HTR-8/SVneo (cell line): ENCODE measurements at regions not wholly inside any gene's neighbourhood (a gene's known extent, or its start where the extent isn't known, plus 50 kb on each side); places are given as distances from the start of the nearest gene placed in this dataset.
A peak's percentile ranks its signal among the peaks of the same experiment; 100 is the strongest.

ENCODE experiments used
- DNase-seq: peaks from one replicate; pipeline ENCODE4 v3.0.0; 2011; ENCODE audit warnings: low spot score, mixed read lengths; ENCODE audit not compliant: insufficient read length
- FAIRE-seq: peaks from 2 replicates; lab custom pipeline; 2011; peaks lifted over from hg19 to GRCh38; lab: Jason Lieb, UNC

DNA sequence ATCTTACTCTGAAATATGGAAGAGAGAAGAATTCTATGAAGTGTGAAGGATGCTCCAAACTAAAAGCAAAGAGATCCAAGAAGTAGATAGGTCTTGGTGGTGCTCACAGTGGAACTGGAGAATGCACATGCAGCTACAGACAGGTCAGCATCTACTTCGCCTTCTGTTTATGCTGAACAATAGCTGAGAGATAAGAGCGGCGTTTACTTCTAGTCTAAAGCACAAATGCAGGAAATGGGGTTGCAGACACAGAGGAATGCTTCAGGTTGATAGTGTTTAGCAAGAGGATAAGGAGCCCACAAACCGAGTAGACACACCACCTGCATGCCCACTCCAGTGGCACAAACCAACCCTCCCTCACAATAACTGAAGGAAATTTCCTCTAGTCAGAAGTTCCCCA is 180.0 kb upstream of the RGMB start:
- FAIRE-seq (no peak), DNase-seq (no peak)

DNA sequence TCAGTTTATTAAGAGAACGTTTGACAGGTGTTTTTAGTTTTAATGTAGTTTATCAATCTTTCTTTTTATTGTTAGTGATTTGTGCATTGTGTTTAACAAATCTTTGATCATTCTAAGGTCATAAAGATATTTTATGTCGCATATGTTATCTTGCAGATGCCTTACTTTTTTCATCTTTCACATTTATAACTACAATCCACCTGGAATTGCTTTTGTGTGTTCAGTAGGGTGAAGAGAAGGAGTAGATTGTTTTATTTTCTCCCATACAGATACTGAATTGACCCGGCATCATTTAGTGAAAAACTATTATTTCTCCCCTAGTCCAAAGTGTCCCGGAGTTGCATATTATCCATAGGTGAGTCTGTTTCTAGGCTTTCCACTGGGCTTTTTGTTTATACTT is 179.4 kb upstream of the RGMB start:
- no peak for FAIRE-seq
- DNase-seq = no peak

DNA sequence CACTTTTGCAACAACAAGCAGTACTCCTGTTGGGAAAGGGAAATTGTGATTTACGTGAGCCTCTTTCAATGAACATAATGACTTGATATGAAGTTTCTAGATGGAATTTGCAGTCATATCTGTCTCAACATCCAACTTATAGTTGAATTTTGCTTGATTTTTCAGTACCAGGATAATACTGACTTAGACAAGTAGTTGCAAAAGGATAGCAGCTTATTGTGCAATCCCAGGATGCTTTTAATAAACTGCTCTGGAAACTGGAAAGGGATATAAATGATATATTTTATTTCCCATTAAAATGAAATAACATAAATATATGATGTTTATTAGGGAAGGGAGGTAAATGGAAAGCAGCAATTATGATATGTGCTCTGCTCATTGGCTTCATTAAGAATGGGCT is 174.4 kb upstream of the RGMB start:
- DNase-seq (no peak), FAIRE-seq (no peak)

DNA sequence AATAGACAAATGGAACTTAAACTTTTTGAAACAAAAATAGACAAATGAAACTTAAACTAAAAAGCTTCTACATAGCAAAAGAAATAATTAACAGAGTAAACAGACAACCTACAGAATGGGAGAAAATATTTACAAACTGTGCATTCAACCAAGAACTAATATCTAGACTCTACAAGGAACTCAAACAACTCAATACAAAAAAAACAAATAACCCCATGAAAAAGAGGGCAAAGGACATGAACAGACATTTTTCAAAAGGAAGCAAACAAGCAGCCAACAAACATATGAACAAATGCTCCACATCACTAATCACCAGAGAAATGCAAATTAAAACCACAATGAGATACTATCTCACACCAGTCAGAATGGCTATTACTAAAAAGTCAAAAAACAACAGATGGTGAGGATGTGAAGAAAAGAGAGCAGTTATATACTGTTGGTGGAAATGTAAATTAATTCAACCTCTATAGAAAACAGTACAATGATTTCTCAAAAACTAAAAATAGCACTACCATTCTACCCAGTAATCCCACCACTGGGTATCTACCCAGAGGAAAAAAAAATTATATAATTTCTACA is 170.8 kb upstream of the RGMB start:
- no peak for FAIRE-seq
- DNase-seq = no peak

DNA sequence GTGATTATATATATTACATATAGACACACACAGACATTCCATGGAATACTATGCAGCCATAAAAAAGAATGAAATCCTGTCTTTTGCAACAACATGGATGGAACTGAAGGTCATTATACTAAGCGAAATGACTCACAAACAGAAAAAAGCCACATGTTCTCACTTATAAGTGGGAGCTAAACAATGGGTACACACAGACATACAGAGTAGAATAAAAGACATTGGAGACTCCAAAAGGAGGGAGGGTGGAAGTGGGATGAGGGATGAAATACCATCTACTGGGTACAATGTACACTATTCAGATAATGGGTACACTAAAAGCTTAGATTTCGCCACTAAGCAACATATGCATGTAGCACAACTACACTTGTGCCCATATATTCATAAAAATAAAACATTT is 170.0 kb upstream of the RGMB start:
- no peak for FAIRE-seq
- no peak for DNase-seq

DNA sequence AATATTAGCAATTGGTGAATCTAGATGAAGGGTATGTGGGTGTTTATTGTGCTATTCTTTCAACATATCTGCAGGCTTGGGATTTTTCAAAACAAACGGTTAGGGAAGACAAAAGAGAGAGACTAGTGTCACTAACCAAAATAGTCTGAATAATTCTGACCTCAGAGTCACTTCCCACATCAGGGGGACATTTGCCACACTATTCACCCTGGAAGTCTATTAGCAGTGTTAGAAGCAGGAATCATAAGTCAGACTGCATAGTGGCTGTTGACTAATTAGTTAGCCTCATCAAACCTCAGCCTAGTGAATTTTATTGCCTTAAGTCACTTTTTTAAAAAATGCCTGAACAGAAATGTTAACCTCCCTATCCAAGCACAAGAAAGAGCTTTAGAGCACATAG is 169.2 kb upstream of the RGMB start:
- no peak for FAIRE-seq

DNA sequence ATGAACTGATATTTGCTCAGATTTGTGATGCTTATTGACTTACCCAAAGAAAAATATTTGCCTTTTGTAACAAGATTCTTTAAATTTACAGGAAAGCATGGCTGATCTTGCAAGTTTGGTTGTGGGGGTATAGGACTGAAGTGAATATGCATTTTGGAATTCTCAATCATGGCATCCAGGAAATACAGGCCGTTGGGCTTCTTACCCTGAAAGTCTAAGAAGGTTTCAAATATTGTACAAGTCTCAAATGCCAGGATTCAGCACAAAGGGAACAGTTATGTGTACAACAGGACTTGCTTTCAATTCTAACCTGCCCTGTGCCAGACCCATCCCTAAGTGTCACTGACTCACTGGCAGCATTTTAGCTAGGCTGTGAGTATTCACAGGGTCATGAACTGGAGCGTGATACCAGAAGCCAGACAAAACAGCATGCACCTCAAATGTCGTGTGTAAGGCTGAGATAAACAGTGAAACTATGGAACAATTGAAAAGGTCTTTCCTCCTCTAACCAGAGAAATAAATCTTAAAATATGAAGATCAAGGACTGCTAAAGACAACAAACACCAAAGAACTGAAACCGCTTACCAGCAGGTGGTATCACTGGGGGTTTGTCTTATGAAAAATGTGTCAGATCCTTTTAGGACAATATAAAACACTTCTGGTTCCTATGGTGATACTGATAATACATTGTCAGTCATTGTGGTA is 168.6 kb upstream of the RGMB start:
- DNase-seq = no peak
- FAIRE-seq = no peak

More for the DNA sequence above, 169.2 kb upstream of the RGMB start:
- no peak for DNase-seq

DNA sequence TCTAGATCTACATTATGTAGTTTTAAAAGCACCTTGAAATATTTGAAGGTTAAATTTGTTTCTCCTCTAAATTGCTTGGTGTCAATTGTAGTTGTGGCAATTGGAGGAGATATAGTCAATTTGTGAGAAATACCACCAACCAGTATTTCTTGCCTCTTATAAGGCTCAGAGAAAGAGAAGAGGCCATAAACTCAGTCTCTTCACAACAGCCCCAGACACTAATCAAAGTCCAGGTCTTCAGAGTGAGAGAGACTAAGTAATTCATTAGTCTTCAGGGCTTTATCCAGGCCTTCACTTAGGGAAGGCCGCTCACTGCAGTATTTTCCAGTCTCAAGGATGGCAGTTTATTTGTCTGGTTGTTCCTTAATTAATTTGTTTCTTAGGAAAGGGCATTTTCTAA is 168.0 kb upstream of the RGMB start:
- FAIRE-seq (no peak), DNase-seq (no peak)

DNA sequence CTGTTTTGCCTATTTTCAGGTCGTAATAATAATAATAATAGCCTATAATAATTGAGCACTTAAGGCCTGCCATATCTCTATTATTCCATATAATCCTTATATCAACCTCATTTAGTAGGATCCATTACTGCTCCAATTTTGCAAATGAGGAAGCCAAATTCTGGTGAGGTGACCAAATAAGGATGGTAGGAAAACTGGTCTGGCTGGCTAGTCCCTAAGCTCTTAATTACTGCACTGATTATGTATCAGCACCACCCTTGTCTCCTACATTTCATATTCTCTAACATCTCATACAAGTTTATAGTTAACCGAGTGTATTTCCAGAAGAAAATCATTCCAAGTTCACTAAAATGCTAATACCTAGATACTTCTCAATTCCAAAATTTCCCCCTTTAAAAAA is 166.5 kb upstream of the RGMB start:
- FAIRE-seq (no peak), DNase-seq (no peak)

DNA sequence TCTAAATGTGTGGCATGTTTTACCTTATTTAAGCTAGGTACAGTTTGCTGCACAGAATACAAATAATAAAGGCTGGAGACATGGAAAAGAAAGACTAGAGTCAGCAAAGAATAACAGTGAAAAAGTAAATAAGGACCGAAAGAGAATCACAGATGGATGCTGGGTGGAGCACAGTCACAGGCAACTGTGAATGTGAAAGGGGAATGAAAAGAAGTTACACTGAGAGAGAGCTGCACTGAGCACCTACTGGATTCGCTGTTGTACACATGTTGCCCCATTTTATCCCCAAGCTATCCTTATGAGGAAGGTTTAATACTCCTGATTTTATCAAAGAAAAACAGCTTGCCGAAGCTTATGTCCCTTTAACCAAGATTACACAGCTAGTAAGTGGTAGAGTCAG is 165.4 kb upstream of the RGMB start:
- no peak for FAIRE-seq
- DNase-seq = no peak

DNA sequence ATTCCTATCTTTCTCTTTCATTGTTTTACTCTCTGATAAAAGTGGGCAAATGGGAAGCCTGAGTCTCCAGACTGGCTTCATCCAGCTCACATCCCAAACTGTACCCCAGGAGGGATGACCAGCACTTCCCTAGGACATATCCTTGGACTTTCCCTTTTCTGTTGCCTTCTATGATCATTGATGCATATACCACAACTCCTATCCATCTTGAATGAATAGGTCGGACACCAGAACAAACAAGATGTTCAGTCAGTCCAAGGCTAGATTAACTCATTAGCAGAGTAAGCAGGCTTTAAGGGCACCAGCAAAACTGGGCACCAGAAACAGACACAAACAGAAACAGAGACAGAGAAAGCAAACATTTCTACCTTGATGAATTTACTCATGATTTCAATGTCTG is 159.1 kb upstream of the RGMB start:
- DNase-seq (no peak), FAIRE-seq (no peak)

DNA sequence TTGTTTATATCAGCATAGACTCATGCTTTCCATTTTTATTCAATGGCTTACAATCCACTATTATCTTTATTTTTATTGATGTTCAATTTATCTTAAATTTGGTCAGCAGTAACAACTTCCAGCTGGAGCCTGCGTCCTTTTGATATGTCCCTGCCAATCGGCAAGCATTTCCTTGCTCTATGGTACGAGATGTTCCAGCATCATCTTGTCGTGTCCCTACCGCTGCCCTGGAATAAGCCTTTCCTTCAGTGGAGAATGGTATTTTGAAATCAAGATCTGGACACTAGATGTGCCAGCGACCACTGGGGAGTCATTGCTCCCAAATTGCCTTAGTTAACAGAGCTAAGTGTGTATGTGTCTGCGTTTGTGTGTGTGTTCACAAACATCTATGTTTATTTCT is 151.6 kb upstream of the RGMB start:
- no peak for FAIRE-seq
- no peak for DNase-seq

DNA sequence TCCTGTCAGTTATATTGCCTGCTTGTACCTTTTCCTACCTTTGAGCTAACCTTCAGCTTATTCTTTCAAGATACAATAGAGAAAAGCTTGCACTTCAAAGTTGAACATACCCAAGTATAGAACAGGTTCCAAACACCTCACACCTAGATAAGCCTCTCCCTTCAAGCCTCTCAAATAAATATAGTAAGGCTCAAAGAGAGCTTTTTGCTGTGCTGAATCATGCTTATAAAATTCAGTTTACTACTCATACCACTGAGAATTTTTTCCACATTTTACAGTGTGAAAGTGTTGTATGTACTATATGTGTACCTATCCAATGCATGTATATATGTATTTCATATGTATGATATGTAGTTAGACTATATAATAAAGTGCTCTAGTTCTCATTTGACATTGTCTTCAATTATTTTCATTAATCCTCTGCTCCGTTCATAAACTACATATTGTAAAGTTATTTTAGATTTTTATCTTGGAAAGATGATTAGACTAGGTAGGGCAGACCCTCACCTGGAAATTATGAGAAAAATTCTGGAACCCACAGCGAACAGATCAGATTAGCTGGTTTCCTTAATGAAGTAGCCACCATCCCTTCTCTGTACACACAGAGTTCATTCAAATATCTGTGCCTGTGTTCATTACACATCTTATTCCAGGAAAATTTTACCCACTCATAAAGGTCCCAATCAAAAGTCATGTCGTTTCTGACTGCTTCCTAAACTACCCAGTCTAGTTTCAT is 149.2 kb upstream of the RGMB start:
- DNase-seq (no peak), FAIRE-seq (no peak)

DNA sequence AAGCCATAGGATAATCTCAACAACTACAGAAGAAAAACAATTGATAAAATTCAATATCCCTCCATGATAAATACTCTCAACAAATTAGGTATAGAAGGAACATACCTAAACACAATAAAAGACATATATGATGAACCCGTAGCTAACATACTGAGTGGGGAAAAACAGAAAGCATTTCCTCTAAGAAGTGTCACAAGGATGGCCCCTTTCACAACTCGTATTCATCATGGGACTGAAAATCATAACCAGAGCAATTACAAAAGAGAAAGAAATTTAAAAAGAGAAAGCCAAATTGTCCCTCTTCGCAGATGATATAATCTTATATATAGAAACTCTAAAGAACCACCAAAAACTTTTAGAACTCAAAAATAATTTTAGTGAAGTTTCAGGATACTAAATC is 146.3 kb upstream of the RGMB start:
- no peak for FAIRE-seq

DNA sequence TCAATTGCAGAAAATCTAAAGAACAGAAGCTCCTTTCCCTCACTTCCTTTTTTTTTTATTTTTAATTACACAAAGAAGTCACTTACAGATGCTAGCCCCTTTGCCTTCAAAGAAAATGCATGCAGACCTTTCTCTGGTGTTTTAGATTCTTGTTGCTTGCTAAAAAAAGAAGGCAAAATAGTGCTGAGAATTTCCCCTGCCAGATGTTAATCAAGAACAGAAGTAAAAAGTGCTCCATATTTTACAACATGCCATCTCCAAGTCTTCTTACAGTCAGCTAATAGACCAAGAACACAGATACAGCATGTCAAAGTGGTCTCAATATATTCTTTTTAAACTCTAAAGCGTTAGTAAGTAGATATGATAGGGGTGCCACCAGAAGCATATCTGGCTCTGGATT is 142.8 kb upstream of the RGMB start:
- DNase-seq (no peak), FAIRE-seq (no peak)

More for the DNA sequence above, 146.3 kb upstream of the RGMB start:
- DNase-seq = no peak

DNA sequence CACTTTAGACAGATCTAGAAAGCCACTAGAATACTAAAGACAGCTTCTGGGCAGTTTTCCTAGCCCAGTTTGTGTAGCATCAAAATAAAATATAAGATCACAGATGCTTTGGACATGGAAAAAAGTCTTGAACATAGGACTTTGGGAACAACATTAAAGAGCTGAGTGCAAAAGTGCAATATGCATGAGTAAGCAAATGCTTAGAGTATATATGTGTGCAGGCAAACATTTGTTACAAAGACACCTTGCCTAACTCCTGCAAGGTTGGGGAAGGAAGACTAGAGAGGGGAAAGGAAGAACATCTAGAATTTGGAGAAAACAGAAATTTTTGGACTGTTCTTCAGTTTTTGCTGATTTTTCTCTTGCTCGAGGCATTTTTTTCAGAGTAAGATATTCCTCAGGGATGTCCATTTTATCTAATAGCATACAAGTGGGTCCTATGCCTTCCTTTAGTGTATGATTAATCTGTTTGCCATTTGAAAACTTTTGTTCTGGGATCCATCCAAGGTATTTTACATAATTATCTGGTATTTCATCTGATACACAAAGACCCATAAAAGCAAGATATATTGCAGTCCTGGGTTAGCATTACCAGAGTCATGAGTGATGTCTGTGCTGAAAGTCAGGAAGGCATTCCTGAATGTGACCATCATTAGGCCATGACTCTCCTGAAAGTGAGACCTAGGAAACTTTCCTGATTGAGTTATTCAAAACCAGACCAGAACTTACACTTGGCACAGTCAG is 142.0 kb upstream of the RGMB start:
- DNase-seq = peak; percentile 58

DNA sequence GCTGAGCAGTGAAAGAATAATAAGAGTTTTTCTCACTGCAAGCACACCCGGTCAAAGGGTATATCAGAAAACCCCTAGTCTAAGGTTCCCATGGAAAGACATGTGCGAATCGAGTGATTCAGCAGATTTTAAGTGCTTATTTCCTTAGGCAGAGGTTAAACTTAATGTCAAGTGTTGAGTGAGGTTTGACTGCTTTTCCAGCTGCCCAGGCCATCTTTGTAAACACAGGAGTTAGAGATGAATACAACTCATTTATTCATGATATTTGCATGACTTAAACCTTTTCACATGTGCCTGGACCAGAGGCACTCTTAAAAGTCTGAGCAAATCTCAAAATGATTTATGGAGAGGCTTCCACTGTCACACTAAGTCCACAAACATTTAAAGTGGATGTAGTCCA is 137.8 kb upstream of the RGMB start:
- FAIRE-seq (no peak), DNase-seq (peak; percentile 24)

More for the DNA sequence above, 142.0 kb upstream of the RGMB start:
- peak; percentile 68 for FAIRE-seq

DNA sequence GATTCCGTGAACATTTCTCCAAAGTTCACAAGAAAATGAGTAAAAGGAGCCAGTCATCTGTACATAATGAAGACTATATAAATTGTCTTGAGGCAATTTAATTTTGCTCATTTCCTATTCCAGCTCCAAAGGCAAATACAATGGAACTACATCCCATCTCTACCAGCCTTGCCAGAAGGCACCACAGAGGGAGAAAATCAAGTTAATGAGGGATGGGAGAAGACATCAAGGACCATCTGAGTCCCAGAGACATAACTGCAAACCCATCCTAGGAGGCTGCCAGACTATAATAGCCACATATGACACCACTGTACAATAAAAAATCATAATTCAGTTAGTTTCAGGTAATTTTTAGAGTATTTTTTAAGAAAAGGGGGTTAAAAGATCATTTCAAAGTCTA is 136.3 kb upstream of the RGMB start:
- FAIRE-seq = no peak
- DNase-seq = no peak

DNA sequence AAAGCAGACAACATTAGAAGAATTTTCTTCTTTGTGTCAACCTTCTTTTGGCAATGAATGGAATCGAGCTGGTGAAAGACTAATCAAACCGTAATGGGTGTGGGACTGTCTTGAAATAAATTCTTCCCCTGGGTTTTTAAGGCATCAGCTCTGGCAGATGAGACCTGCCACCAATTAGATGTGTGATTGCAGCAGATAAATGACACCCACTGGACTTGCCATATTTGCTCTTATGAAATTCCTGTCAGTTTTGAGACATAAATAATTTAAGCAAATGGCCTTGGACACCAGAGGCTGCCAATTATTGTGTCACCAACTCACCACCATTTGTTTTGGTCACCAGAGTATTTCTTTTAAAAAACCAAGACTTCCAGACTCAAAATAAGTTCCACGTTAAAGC is 135.9 kb upstream of the RGMB start:
- FAIRE-seq = no peak

DNA sequence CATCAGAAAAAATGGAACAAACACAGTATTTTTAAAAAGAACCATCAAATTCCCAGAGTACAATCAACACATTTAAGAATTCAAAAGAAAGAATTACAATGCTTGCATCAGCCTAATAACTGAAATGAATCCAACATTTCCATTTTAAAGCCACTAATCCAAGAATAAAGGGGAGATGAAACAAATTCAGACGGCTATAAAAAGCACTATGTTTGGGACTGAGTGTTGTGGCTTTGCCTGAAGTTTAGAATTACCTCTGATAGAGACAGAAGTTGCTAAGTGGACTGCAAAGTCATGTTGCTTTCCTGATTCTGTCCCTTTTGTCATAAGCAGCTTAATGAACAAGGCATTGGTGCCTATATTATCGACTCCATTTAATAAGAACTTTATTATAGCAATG is 135.4 kb upstream of the RGMB start:
- FAIRE-seq (no peak), DNase-seq (no peak)

More for the DNA sequence above, 135.9 kb upstream of the RGMB start:
- DNase-seq = no peak

DNA sequence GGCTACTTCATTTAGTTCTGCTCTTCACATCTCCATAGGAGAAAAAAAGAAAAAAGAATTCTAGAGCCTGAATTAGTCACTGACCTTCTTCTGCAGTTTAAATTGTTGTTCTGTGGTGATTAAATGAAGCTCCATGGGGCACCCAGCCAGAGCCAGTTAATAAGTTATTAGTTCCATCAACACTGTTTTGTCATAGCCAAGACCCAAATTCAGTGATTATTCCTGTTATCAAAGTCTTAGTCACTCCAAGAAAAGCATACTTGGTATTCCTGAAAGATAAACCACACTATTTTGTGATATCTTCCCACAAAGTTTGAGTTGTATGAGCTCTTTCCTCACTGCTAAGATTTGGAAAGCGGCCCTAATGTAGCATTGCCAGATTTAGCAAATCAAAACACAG is 134.8 kb upstream of the RGMB start:
- DNase-seq (no peak), FAIRE-seq (no peak)
